Calu3 (cell line): ENCODE measurements at regions not wholly inside any gene's neighbourhood (a gene's known extent, or its start where the extent isn't known, plus 50 kb on each side); places are given as distances from the start of the nearest gene placed in this dataset.

Source experiments
- BruUV-seq: library from RNA; stranded (reverse); fragments of 400-500 nt; replicated peaks from 2 replicates; lab custom pipeline; 2021; lab: Mats Ljungman, UMichigan
- CTCF ChIA-PET: fragments of 300-600 bp; sonication (Branson Sonifier 250); formaldehyde crosslinking; loops from one replicate; lab custom pipeline; 2022; ENCODE audit warnings: antibody characterized with exemption; lab: Charles Lee
- DNase-seq: peaks from one replicate; pipeline ENCODE4 v3.0.0; 2022
- H3K27ac Mint-ChIP-seq: one replicate; pipeline ENCODE4 v1.8.0; 2022; ENCODE audit warnings: mixed read lengths; ENCODE audit not compliant: unreplicated experiment
- H3K27me3 Mint-ChIP-seq: one replicate; pipeline ENCODE4 v1.8.0; 2022; ENCODE audit warnings: mixed read lengths; ENCODE audit not compliant: unreplicated experiment
- H3K36me3 Mint-ChIP-seq: one replicate; pipeline ENCODE4 v1.8.0; 2022; ENCODE audit warnings: mild to moderate bottlenecking, moderate library complexity, mixed read lengths; ENCODE audit not compliant: insufficient read depth, unreplicated experiment
- H3K4me1 Mint-ChIP-seq: one replicate; pipeline ENCODE4 v1.8.0; 2022; ENCODE audit warnings: mild to moderate bottlenecking, low read depth, mixed read lengths; ENCODE audit not compliant: unreplicated experiment
- H3K4me3 Mint-ChIP-seq: one replicate; pipeline ENCODE4 v1.8.0; 2022; ENCODE audit warnings: mild to moderate bottlenecking, low read depth, moderate library complexity, mixed read lengths; ENCODE audit not compliant: unreplicated experiment
- H3K9me3 Mint-ChIP-seq: one replicate; pipeline ENCODE4 v1.8.0; 2022; ENCODE audit warnings: low read depth, mixed read lengths; ENCODE audit not compliant: unreplicated experiment
- CTCF ChIP-seq: fragments of 200-600 bp; IDR thresholded peaks from one replicate; pipeline ENCODE4 v1.8.0; 2022; ENCODE audit warnings: antibody characterized with exemption; ENCODE audit not compliant: unreplicated experiment
- intact Hi-C: fragments of 100-400 bp; cut with micrococcal nuclease; formaldehyde crosslinking; loops from one replicate; pipeline ENCODE4 v1.10.0; 2022; ENCODE audit not compliant: unreplicated experiment

GRCh38 chr22:42194104-42194851 is 63.7 kb upstream of the CYP2D6 start:
- BruUV-seq, result no TSS peak
- DNase-seq, result no peak
- Mint-ChIP-seq H3K4me1 (peaks cover 54% of the 10 kb centered on the region), H3K9me3 (peaks cover 2% of the 10 kb centered on the region), H3K27ac (peak overlapping the region; percentile 4), H3K36me3 (peaks cover 8% of the 10 kb centered on the region), H3K4me3 (no peak overlapping the region), H3K27me3 (no peaks in the 10 kb centered on the region)
- TF ChIP-seq CTCF, result no peak
- CTCF ChIA-PET, result interaction anchor here (1.1 kb wide), 1 partner anchor 271 kb away, joined by 4 read pairs; no protein-coding TSS in a partner anchor
- intact Hi-C loops, result no loop called here

- CTCF ChIA-PET, result interaction anchor here (0.6 kb wide), 1 partner anchor 257 kb away, joined by 4 read pairs; no protein-coding TSS in a partner anchor
- Mint-ChIP-seq H3K9me3 (peaks cover 2% of the 10 kb centered on the region), H3K27me3 (no peaks in the 10 kb centered on the region), H3K4me3 (no peak overlapping the region), H3K4me1 (peaks cover 66% of the 10 kb centered on the region), H3K27ac (no peak overlapping the region), H3K36me3 (peaks cover 19% of the 10 kb centered on the region)
- BruUV-seq, result no TSS peak
- DNase-seq, result no peak
- intact Hi-C loops, result no loop called here
- TF ChIP-seq CTCF, result no peak
Observed at GRCh38 chr22:42192547-42192946, 61.9 kb upstream of the CYP2D6 start.

GRCh38 chr22:42190274-42190673 is 59.7 kb upstream of the CYP2D6 start:
- Mint-ChIP-seq H3K36me3 (peaks cover 24% of the 10 kb centered on the region), H3K4me1 (peaks cover 77% of the 10 kb centered on the region), H3K27ac (no peak overlapping the region), H3K9me3 (peaks cover 2% of the 10 kb centered on the region), H3K4me3 (no peak overlapping the region), H3K27me3 (no peaks in the 10 kb centered on the region)
- BruUV-seq, result no TSS peak
- no peak for TF ChIP-seq CTCF
- DNase-seq, result no peak
- intact Hi-C loops, result no loop called here
- CTCF ChIA-PET, result interaction anchor here (0.6 kb wide), 1 partner anchor 12 kb away, joined by 5 read pairs; no protein-coding TSS in a partner anchor

- intact Hi-C loops, result no loop called here
- H3K9me3 Mint-ChIP-seq, result peaks cover 2% of the 10 kb centered on the region
- H3K27ac Mint-ChIP-seq, result no peak overlapping the region
- H3K36me3 Mint-ChIP-seq, result peaks cover 24% of the 10 kb centered on the region
- TF ChIP-seq CTCF, result no peak
- H3K27me3 Mint-ChIP-seq, result no peaks in the 10 kb centered on the region
- peaks cover 77% of the 10 kb centered on the region for H3K4me1 Mint-ChIP-seq
- DNase-seq, result no peak
- no TSS peak for BruUV-seq
- no peak overlapping the region for H3K4me3 Mint-ChIP-seq
- CTCF ChIA-PET, result interaction anchor here (1.6 kb wide), 1 partner anchor 17 kb away, joined by 5 read pairs; no protein-coding TSS in a partner anchor
Observed at GRCh38 chr22:42189761-42190160, 59.2 kb upstream of the CYP2D6 start.
